Activated naive CD4-positive, alpha-beta T cell treated with anti-CD3 and anti-CD28 coated beads, Interleukin-2, amount 50 U/mL, for 24 hours (primary cell): ENCODE measurements at regions not wholly inside any gene's neighbourhood (a gene's known extent, or its start where the extent isn't known, plus 50 kb on each side); places are given as distances from the start of the nearest gene placed in this dataset.

ENCODE experiments used
- H3K27ac Mint-ChIP-seq: one replicate; pipeline ENCODE4 v1.8.0; 2021; ENCODE audit warnings: mild to moderate bottlenecking, mixed read lengths
- H3K27me3 Mint-ChIP-seq: one replicate; pipeline ENCODE4 v1.8.0; 2021; ENCODE audit warnings: mixed read lengths
- H3K36me3 Mint-ChIP-seq: one replicate; pipeline ENCODE4 v1.8.0; 2021; ENCODE audit warnings: mixed read lengths
- H3K4me1 Mint-ChIP-seq: one replicate; pipeline ENCODE4 v1.8.0; 2021; ENCODE audit warnings: mixed read lengths
- H3K4me3 Mint-ChIP-seq: one replicate; pipeline ENCODE4 v1.8.0; 2021; ENCODE audit warnings: mild to moderate bottlenecking, mixed read lengths
- H3K9me3 Mint-ChIP-seq: one replicate; pipeline ENCODE4 v1.8.0; 2021; ENCODE audit warnings: mixed read lengths

DNA sequence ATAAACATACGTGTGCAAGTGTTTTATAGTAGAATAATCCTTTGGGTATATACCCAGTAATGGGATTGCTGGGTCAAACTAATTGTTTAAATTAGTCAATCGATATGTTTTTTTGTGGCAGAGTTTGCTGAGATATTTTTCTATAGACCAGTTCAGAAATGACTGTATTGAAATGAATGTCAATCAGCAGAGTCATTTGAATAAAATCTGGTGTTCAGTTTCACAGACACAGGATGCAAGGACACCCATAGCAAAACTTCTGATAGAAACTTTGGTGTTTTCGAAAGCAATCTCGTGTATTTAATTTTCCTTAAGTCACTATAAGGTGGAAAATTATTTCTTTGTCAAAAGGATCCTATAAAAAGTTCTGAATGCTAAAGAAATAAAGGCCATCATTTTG, 434.4 kb downstream of the RAP2B start:
- Mint-ChIP-seq H3K9me3 (no peaks in the 10 kb centered on the region), H3K27me3 (no peaks in the 10 kb centered on the region), H3K36me3 (no peaks in the 10 kb centered on the region), H3K4me3 (no peak overlapping the region), H3K27ac (no peak overlapping the region), H3K4me1 (peaks cover 14% of the 10 kb centered on the region)

- H3K36me3 Mint-ChIP-seq, result no peaks in the 10 kb centered on the region
- no peaks in the 10 kb centered on the region for H3K9me3 Mint-ChIP-seq
- peaks cover 8% of the 10 kb centered on the region for H3K4me1 Mint-ChIP-seq
- H3K27ac Mint-ChIP-seq, result no peak overlapping the region
- no peaks in the 10 kb centered on the region for H3K27me3 Mint-ChIP-seq
- H3K4me3 Mint-ChIP-seq, result no peak overlapping the region
Measured at GRCh38 chr3:153599685-153600084, 437.7 kb downstream of the RAP2B start.

DNA sequence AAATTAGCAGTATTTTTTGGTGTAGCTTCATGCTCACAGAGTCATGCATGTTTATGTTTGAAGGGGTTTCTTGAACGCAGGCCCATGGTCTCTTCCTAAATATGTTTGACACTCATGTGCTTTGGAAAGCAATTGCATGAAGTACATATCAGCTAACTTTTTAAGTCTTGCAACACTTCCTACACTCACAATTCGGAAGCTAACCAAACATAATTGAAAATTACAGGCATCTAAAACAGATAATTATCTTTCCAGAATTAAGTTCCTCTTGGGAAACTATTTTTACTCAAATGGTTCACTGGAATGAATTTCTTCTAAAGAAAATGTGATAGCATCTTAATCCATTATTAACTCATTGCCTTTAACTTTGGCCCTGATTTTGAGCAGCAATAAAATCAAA, 438.9 kb downstream of the RAP2B start:
- no peak overlapping the region for H3K27ac Mint-ChIP-seq
- H3K27me3 Mint-ChIP-seq, result no peaks in the 10 kb centered on the region
- no peaks in the 10 kb centered on the region for H3K9me3 Mint-ChIP-seq
- H3K4me3 Mint-ChIP-seq, result no peak overlapping the region
- peaks cover 8% of the 10 kb centered on the region for H3K4me1 Mint-ChIP-seq
- H3K36me3 Mint-ChIP-seq, result no peaks in the 10 kb centered on the region

GRCh38 chr3:153601374-153601853, 439.4 kb downstream of the RAP2B start:
- no peak overlapping the region for H3K4me3 Mint-ChIP-seq
- H3K27ac Mint-ChIP-seq, result no peak overlapping the region
- no peaks in the 10 kb centered on the region for H3K27me3 Mint-ChIP-seq
- H3K36me3 Mint-ChIP-seq, result no peaks in the 10 kb centered on the region
- H3K4me1 Mint-ChIP-seq, result peaks cover 8% of the 10 kb centered on the region
- no peaks in the 10 kb centered on the region for H3K9me3 Mint-ChIP-seq

- no peak overlapping the region for H3K4me3 Mint-ChIP-seq
- peaks cover 8% of the 10 kb centered on the region for H3K4me1 Mint-ChIP-seq
- H3K27ac Mint-ChIP-seq, result no peak overlapping the region
- no peaks in the 10 kb centered on the region for H3K36me3 Mint-ChIP-seq
- no peaks in the 10 kb centered on the region for H3K9me3 Mint-ChIP-seq
- no peaks in the 10 kb centered on the region for H3K27me3 Mint-ChIP-seq
Measured at GRCh38 chr3:153602801-153603200, 440.8 kb downstream of the RAP2B start.

- no peaks in the 10 kb centered on the region for H3K36me3 Mint-ChIP-seq
- no peaks in the 10 kb centered on the region for H3K9me3 Mint-ChIP-seq
- H3K27ac Mint-ChIP-seq, result no peak overlapping the region
- H3K4me3 Mint-ChIP-seq, result no peak overlapping the region
- no peaks in the 10 kb centered on the region for H3K4me1 Mint-ChIP-seq
- H3K27me3 Mint-ChIP-seq, result no peaks in the 10 kb centered on the region
Measured at GRCh38 chr3:153614140-153614539, 452.1 kb downstream of the RAP2B start.

GRCh38 chr3:153614563-153614962, 452.5 kb downstream of the RAP2B start:
- Mint-ChIP-seq H3K27me3 (no peaks in the 10 kb centered on the region), H3K4me1 (no peaks in the 10 kb centered on the region), H3K4me3 (no peak overlapping the region), H3K27ac (no peak overlapping the region), H3K9me3 (no peaks in the 10 kb centered on the region), H3K36me3 (no peaks in the 10 kb centered on the region)

GRCh38 chr3:153615863-153616262, 453.8 kb downstream of the RAP2B start:
- Mint-ChIP-seq H3K4me1 (peaks cover 5% of the 10 kb centered on the region), H3K9me3 (no peaks in the 10 kb centered on the region), H3K27me3 (no peaks in the 10 kb centered on the region), H3K4me3 (no peak overlapping the region), H3K36me3 (no peaks in the 10 kb centered on the region), H3K27ac (no peak overlapping the region)

DNA sequence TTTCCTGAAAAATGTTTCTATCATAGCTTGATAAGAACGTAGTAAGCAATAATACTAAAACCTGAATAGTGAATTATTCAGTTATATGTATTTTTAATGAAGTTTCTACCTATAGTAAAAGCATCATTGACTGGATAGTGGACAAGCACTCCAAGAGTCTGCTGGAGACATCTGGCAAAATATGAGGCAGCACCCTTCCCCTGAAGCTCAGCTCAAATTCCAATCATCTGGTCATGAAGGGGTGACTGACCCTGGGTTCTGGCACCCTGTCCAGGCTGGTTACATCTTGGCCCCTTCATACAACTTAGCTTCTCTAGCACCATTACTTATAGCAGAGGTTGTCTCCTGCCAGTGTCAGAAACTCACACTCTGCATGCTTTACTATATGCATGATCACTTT, 455.4 kb downstream of the RAP2B start:
- H3K27me3 Mint-ChIP-seq, result no peaks in the 10 kb centered on the region
- no peaks in the 10 kb centered on the region for H3K9me3 Mint-ChIP-seq
- no peaks in the 10 kb centered on the region for H3K36me3 Mint-ChIP-seq
- H3K4me1 Mint-ChIP-seq, result peaks cover 21% of the 10 kb centered on the region
- no peak overlapping the region for H3K4me3 Mint-ChIP-seq
- H3K27ac Mint-ChIP-seq, result no peak overlapping the region

DNA sequence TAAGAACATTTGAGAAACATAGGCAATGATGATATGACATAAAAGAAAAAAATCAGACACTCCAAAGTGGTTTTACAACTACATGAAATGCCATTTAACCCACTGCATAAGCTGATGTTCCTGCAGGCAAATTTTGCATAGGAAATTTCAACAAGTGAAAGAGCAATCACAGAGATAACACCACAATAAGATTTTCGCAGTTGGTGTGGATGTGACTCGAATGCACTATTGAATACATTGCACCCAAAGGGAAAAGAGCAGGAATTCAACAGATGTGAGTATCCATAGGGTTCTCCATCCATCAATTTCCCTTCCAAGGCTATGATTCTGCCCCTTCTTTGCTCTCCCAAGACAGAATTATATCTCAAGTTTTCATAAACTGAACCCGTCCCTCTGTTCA, 456.1 kb downstream of the RAP2B start:
- no peaks in the 10 kb centered on the region for H3K36me3 Mint-ChIP-seq

DNA sequence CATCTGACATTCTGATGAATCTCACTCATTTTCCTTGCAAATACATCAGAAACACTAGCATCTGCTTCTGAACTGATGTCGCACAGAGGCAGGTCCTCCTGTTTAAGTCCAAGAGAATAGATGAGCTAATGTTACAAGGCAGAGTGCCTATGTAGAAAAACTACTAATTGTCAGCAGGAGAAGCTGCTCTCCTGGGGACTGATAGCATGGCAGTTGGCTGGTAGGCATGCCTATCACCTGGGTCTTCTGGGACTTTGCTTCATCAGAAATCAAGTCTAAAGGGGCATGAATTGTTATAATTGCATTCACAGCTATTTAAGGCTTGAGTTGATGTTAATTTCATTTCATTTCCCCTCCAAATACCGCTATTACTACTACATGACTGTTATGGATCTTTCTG, 457.2 kb downstream of the RAP2B start:
- H3K4me1 Mint-ChIP-seq, result peaks cover 38% of the 10 kb centered on the region
- no peaks in the 10 kb centered on the region for H3K36me3 Mint-ChIP-seq
- no peaks in the 10 kb centered on the region for H3K27me3 Mint-ChIP-seq
- no peaks in the 10 kb centered on the region for H3K9me3 Mint-ChIP-seq
- H3K27ac Mint-ChIP-seq, result no peak overlapping the region
- no peak overlapping the region for H3K4me3 Mint-ChIP-seq

More for the DNA sequence above, 456.1 kb downstream of the RAP2B start:
- Mint-ChIP-seq H3K4me1 (peaks cover 27% of the 10 kb centered on the region), H3K4me3 (no peak overlapping the region), H3K27ac (no peak overlapping the region), H3K27me3 (no peaks in the 10 kb centered on the region), H3K9me3 (no peaks in the 10 kb centered on the region)

DNA sequence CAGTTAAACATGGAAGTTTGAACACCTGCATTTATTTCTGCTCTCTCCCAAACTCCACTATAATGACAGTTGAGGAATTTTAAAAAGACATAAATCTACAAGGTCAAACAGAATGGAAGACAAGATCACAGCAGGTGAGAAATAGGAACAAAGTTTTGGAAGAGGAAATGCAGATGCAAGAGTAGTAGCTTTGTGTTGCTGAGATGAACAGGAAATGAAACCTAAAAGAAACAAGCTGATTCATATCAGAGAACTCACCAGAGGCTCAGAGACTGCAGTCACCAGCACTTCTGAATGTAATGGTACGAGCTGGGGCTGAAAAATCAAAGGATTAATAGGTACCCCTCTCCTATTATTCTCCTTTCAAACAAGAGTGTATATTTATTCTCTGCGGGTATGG, 459.9 kb downstream of the RAP2B start:
- peaks cover 60% of the 10 kb centered on the region for H3K4me1 Mint-ChIP-seq
- H3K27me3 Mint-ChIP-seq, result no peaks in the 10 kb centered on the region
- no peaks in the 10 kb centered on the region for H3K36me3 Mint-ChIP-seq
- peak overlapping the region; percentile 45 for H3K4me3 Mint-ChIP-seq
- no peaks in the 10 kb centered on the region for H3K9me3 Mint-ChIP-seq
- peak overlapping the region; percentile 94 for H3K27ac Mint-ChIP-seq

- Mint-ChIP-seq H3K27ac (peak overlapping the region; percentile 98), H3K4me3 (peak overlapping the region; percentile 67), H3K36me3 (no peaks in the 10 kb centered on the region), H3K4me1 (peaks cover 70% of the 10 kb centered on the region), H3K27me3 (no peaks in the 10 kb centered on the region), H3K9me3 (no peaks in the 10 kb centered on the region)
Measured at GRCh38 chr3:153623834-153624233, 461.8 kb downstream of the RAP2B start.

DNA sequence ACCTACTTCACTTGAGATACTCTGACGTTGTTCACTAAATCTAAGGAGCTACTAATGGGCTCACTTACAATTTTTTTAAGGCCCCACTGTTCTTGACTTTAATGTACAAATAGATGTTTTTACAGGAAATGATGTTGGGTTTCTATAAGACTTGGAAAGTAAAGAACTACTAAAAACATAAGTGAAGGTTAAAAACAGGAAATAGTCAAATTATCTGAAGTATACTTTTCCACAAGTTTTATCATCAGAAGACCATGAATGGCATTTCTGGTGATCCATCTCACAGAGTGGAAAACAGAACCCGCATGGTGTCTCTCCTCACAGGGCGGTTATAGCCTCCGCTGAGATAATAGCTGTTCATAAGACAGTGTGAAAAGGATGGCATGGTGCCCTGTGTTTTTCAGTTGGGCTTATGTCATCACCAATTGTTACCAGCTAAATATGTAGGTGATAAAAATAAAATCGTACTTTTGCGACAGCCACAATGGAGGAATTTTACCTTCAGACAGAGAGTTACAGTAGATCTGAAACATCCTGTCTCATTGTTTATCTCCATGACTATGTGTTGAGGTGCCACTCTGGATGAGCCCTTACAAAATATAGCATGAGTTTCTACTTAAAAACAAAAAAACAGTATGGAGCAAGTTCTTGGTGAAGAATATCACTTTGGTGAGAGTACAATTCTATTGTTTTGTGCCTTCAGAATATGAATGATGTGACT, 462.4 kb downstream of the RAP2B start:
- Mint-ChIP-seq H3K27me3 (no peaks in the 10 kb centered on the region), H3K36me3 (no peaks in the 10 kb centered on the region), H3K4me1 (peaks cover 76% of the 10 kb centered on the region), H3K9me3 (no peaks in the 10 kb centered on the region), H3K4me3 (peak overlapping the region; percentile 67), H3K27ac (peak overlapping the region; percentile 98)

GRCh38 chr3:153625506-153625905, 463.5 kb downstream of the RAP2B start:
- Mint-ChIP-seq H3K27me3 (no peaks in the 10 kb centered on the region), H3K9me3 (no peaks in the 10 kb centered on the region), H3K4me1 (peaks cover 84% of the 10 kb centered on the region), H3K4me3 (no peak overlapping the region), H3K36me3 (no peaks in the 10 kb centered on the region), H3K27ac (no peak overlapping the region)

DNA sequence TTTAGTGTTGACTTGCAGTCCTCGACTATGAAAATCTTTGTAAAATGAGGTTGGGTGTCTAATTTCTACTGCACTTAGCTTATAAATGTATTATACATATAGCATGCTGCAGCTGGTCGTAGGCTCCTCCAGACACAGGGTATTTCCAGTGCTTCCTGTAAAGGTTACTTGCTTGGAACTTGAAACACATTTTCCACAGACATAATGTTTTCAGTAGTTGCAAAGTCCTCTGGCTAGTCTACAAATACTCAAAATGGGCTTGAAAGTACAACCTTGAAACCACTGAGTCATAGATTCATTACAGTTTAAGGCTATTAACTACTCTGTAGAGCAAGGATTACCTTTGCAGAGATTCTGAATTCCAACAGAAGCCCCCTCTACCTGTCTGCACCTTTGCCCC, 464.1 kb downstream of the RAP2B start:
- Mint-ChIP-seq H3K36me3 (no peaks in the 10 kb centered on the region), H3K27me3 (no peaks in the 10 kb centered on the region), H3K4me1 (peaks cover 84% of the 10 kb centered on the region), H3K9me3 (no peaks in the 10 kb centered on the region), H3K4me3 (no peak overlapping the region), H3K27ac (no peak overlapping the region)

GRCh38 chr3:153628591-153628990, 466.6 kb downstream of the RAP2B start:
- Mint-ChIP-seq H3K9me3 (no peaks in the 10 kb centered on the region), H3K27ac (no peak overlapping the region), H3K4me1 (peaks cover 67% of the 10 kb centered on the region), H3K27me3 (no peaks in the 10 kb centered on the region), H3K4me3 (peak overlapping the region; percentile 0), H3K36me3 (no peaks in the 10 kb centered on the region)
